Renal cortex interstitium (tissue), 11 donors: ENCODE measurements at regions not wholly inside any gene's neighbourhood (a gene's known extent, or its start where the extent isn't known, plus 50 kb on each side); places are given as distances from the start of the nearest gene placed in this dataset.
"Not testable (repeated sequence)": the region's sequence is repeated elsewhere in the genome, so short reads cannot be mapped to it uniquely, and the experiment has no call there.

Experiments
- DNase-seq, 11 donors: peaks; one replicate each; pipeline ENCODE4 v3.0.0-alpha.2; 2013; ENCODE audit warnings: low read depth in 9 of 11, low spot score in 4 of 11; ENCODE audit errors: extremely low read depth in 1 of 11

- DNase-seq, result no peak
These were observed 53.1 kb upstream of the BEND4 start for GRCh38 chr4:42205541-42205940.

GRCh38 chr4:42216664-42217063 lies 64.2 kb upstream of the BEND4 start:
- DNase-seq, result no peak

DNA sequence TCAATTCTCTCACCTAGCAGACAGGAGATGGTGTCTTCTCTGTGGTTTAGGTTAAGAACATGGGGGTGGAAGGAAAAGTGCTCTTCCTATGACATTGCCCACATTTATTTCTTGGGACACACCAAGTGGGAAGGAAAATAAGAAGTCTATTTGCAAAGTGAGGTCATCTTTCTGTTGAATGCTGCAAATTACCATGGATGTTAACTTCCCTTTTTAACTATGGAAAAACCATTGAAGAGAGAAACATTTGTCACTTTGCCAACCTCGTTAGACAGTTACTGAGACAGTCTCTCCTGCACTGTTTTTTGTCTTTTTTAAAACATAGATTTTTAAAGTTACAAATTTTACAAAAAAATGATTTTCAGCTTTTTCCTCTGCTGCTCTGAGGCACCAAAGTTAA lies 72.8 kb upstream of the BEND4 start:
- DNase-seq, result no peak

GRCh38 chr4:42234817-42235216 lies 82.4 kb upstream of the BEND4 start:
- no peak for DNase-seq

DNA sequence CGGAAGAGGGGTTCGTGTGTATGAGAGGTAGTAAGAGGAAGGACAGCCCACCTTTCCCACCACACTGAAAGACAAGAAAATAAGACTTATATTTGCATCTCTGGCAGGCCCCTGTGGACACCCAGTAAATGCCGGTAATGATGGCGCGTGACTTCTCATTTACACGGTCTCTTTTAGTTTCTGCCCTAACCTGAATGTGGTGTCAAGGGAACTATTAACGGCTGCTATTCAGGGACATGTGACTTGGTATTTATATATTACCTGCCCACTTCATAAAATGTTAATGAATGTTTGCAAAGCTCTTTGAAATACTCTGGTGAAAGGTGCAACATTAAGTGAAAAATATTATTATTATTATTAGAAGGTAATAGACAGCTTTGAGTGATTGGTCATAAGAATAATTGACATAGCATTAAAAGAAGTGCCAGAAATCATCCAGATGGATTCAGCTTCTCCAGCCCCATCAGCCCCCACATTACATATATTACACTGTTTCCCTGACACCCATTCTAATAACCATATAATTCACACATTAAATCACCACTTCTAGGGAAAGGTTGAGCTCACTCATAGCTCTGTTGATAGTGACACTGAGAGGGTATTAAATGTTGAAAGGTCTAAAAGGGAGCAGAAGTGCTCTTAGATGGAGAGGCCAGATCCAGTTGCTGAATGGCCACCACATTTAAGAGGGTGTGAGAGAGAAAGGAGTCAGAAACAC lies 83.0 kb upstream of the BEND4 start:
- DNase-seq, result no peak

- DNase-seq, result no peak
These were observed 84.6 kb upstream of the BEND4 start for GRCh38 chr4:42237010-42237409.

GRCh38 chr4:42237451-42237850 lies 85.0 kb upstream of the BEND4 start:
- DNase-seq, result no peak

- DNase-seq, result peak in 1 of 11 donors; percentile 2
These were observed 96.5 kb upstream of the BEND4 start for GRCh38 chr4:42248972-42249371.

- DNase-seq, result no peak
These were observed 99.9 kb upstream of the BEND4 start for GRCh38 chr4:42252315-42252714.

- not testable (repeated sequence) for DNase-seq
These were observed 105.2 kb upstream of the BEND4 start for GRCh38 chr4:42257645-42258044.

GRCh38 chr4:42262701-42263490 lies 110.4 kb upstream of the BEND4 start:
- no peak for DNase-seq

- no peak for DNase-seq
These were observed 113.5 kb upstream of the BEND4 start for GRCh38 chr4:42265782-42266602.

- DNase-seq, result no peak
These were observed 115.3 kb upstream of the BEND4 start for GRCh38 chr4:42267724-42268123.

DNA sequence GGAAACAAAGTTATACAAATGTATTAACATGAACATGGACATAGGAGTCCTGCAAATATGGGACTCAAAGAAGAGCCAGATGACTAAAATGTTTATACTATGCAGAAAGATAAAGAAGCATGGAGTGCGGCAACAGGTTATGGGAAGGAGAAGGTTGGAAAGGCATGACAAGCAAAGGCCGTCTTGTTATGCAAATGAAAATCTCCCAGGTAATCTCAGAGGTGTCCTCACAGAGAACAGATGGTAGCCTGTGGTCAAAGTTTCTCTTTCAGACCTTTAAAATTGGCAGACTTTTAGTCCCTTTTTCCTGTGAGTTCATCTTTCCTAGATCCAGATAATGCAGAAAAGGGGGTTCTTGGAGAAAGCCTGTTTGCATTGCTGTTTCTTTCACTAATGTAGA lies 116.4 kb upstream of the BEND4 start:
- no peak for DNase-seq

GRCh38 chr4:42271096-42271495 lies 118.6 kb upstream of the BEND4 start:
- no peak for DNase-seq

DNA sequence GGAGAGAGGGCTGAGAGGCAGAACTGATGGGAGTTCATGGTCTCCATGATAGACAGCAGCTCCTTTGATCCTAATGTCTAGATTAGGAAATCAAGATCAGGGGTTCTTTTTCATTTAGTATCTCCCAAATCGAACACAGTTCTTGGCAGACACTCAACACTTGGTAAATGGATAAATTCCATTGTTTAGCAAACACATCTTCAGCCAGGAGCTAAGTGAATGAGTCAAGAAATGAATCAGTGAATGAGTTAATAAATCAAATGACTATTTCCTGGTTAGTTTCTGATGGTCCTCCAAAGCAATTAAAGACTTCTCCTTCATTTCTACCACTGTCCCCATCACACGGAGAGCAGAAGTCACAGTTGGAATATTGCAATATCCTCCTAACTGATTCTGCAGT lies 120.0 kb upstream of the SHISA3 start:
- no peak for DNase-seq

DNA sequence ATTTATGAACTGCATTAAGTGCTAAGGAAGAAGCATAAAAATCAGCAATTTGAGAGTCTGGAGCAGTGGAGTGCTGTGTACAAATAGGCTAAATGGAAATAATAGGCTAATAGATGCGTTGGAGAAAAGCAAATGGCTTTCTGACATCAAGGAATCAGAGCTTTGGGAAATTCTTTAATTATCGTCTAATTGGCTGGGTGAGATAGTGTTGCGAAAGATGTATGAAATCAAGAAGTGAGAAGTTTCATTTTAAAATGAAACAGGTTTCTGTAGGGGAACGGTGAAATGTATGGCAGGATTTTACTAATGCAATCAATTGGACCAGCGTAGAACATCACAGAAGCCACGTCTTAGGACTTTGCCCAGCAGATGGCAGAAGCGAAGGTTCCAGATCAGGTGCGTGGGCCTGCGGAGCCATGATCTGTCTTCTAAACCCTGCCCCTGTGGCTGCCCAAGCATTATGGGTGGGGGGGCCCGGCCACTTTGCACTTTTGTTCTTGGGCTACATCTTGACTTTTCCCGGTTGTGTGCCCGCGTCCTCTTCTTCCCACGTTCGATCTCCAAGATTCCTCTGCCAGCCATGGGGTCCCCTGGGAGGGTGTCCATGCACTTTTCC lies 118.5 kb upstream of the SHISA3 start:
- no peak for DNase-seq

- no peak for DNase-seq
These were observed 116.8 kb upstream of the SHISA3 start for GRCh38 chr4:42280327-42281095.
